Endodermal cell (in vitro differentiated cells): ENCODE measurements at regions not wholly inside any gene's neighbourhood (a gene's known extent, or its start where the extent isn't known, plus 50 kb on each side); places are given as distances from the start of the nearest gene placed in this dataset.

ENCODE experiments used
- DNase-seq: peaks from one replicate; pipeline ENCODE4 v3.0.0-alpha.2; 2017
- H3K27ac ChIP-seq: 2 replicates; pipeline ENCODE4 v1.5.1; 2013; ENCODE audit warnings: mild to moderate bottlenecking, low read depth, low read length, moderate library complexity
- H3K27me3 ChIP-seq: 2 replicates; pipeline ENCODE4 v1.6.1; 2013; ENCODE audit warnings: mild to moderate bottlenecking, low read length, moderate library complexity; ENCODE audit not compliant: insufficient read depth, control insufficient read depth, poor library complexity, severe bottlenecking
- H3K36me3 ChIP-seq: 2 replicates; pipeline ENCODE4 v1.7.0; 2013; ENCODE audit warnings: mild to moderate bottlenecking, low read length, moderate library complexity; ENCODE audit not compliant: control insufficient read depth, insufficient read depth
- H3K4me1 ChIP-seq: one replicate; pipeline ENCODE4 v1.7.0; 2013; ENCODE audit warnings: low read length; ENCODE audit not compliant: control insufficient read depth, insufficient read depth
- H3K4me3 ChIP-seq: 2 replicates; pipeline ENCODE4 v1.5.1; 2013; ENCODE audit warnings: mild to moderate bottlenecking, low read length, moderate library complexity
- H3K9ac ChIP-seq: 2 replicates; pipeline ENCODE4 v1.6.1; 2013; ENCODE audit warnings: mild to moderate bottlenecking, low read length, moderate library complexity; ENCODE audit not compliant: poor library complexity, severe bottlenecking; ENCODE audit errors: extremely low read depth
- H3K9me3 ChIP-seq: 2 replicates; pipeline ENCODE4 v1.6.1; 2013; ENCODE audit warnings: mild to moderate bottlenecking, low read length, moderate library complexity; ENCODE audit not compliant: control insufficient read depth
- H3K27ac Mint-ChIP-seq: 2 replicates; pipeline ENCODE4 v1.8.0; 2020; ENCODE audit warnings: mixed read lengths
- H3K27me3 Mint-ChIP-seq: 2 replicates; pipeline ENCODE4 v1.8.0; 2021; ENCODE audit warnings: mild to moderate bottlenecking, mixed read lengths; ENCODE audit not compliant: insufficient read depth
- H3K36me3 Mint-ChIP-seq: 2 replicates; pipeline ENCODE4 v1.8.0; 2020; ENCODE audit warnings: low read depth, mixed read lengths
- H3K4me1 Mint-ChIP-seq: 2 replicates; pipeline ENCODE4 v1.8.0; 2020; ENCODE audit warnings: mixed read lengths
- H3K4me3 Mint-ChIP-seq: 2 replicates; pipeline ENCODE4 v1.8.0; 2020; ENCODE audit warnings: mild to moderate bottlenecking, moderate library complexity, mixed read lengths
- H3K9me3 Mint-ChIP-seq: 2 replicates; pipeline ENCODE4 v1.8.0; 2020; ENCODE audit warnings: mild to moderate bottlenecking, mixed read lengths
- WGBS, 2 experiments: methylation state at CpG; one replicate each; pipeline versions ENCODE4 v1.1.5 to v1.1.7; 2013; ENCODE audit warnings: missing lambda C conversion rate in 2 of 2, mixed read lengths in 1 of 2; ENCODE audit not compliant: insufficient coverage in 1 of 2, insufficient read length in 1 of 2; 5-methylcytosine and 5-hydroxymethylcytosine counted together
- TF ChIP-seq, protein P1 (sequence below): fragments of 200-600 bp; sonication (generic); conservative IDR thresholded peaks from 2 replicates; pipeline ENCODE4 v1.5.0; 2021; ENCODE audit warnings: antibody characterized with exemption, mild to moderate bottlenecking

DNA sequence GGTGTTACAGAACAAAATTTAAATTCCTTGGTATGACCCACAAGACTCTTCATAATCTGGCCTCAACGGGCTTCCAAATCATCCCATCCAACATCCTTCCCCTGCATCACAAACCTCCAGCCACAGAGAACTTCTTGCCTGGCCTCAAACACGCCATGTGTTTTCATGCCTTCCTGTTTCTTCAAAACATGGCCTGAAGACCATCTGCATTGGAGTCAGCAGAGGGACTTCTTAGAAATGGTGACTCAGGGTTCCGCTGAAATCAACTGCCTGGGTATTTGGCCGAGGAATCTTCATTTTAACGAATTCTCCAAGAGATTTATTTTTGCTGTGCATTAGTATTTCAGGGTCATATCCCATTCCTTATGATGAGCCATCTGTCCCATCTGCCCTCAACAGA lies 138.1 kb upstream of the RAP2B start:
- H3K36me3 Mint-ChIP-seq, result no peaks in the 10 kb centered on the region
- H3K27ac Mint-ChIP-seq, result no peak overlapping the region
- TF ChIP-seq, protein P1, sequence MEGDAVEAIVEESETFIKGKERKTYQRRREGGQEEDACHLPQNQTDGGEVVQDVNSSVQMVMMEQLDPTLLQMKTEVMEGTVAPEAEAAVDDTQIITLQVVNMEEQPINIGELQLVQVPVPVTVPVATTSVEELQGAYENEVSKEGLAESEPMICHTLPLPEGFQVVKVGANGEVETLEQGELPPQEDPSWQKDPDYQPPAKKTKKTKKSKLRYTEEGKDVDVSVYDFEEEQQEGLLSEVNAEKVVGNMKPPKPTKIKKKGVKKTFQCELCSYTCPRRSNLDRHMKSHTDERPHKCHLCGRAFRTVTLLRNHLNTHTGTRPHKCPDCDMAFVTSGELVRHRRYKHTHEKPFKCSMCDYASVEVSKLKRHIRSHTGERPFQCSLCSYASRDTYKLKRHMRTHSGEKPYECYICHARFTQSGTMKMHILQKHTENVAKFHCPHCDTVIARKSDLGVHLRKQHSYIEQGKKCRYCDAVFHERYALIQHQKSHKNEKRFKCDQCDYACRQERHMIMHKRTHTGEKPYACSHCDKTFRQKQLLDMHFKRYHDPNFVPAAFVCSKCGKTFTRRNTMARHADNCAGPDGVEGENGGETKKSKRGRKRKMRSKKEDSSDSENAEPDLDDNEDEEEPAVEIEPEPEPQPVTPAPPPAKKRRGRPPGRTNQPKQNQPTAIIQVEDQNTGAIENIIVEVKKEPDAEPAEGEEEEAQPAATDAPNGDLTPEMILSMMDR, result no peak
- Histone ChIP-seq H3K27ac (no peak overlapping the region), H3K4me1 (no peaks in the 10 kb centered on the region), H3K27me3 (no peaks in the 10 kb centered on the region), H3K9ac (no peak overlapping the region), H3K36me3 (no peaks in the 10 kb centered on the region), H3K9me3 (no peaks in the 10 kb centered on the region), H3K4me3 (no peak overlapping the region)
- H3K9me3 Mint-ChIP-seq, result no peaks in the 10 kb centered on the region
- H3K4me1 Mint-ChIP-seq, result no peaks in the 10 kb centered on the region
- H3K4me3 Mint-ChIP-seq, result no peak overlapping the region
- H3K27me3 Mint-ChIP-seq, result peaks cover 3% of the 10 kb centered on the region
- WGBS, 2 experiments, result 94 to 96% methylated on average over 5 of the region's 5 CpGs
- DNase-seq, result no peak

DNA sequence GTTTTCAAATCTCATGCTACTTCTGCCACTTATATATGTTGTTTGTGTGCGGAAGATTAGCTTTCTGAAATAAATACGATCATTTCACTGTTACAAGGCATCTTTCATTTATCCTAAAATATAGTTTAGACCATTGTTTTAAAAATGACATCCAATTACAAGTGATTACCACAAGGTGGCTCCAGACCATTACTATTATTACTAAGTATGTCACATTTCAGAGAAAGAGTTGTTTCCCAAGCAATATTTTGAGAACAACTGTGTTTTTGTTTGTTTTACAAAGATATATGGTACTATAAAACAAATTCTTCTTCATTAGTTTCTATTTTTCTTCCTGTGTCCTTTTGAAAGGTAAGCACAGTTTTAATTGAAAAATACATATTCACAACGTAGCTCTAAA lies 136.0 kb upstream of the RAP2B start:
- Histone ChIP-seq H3K9ac (no peak overlapping the region), H3K27ac (no peak overlapping the region), H3K27me3 (no peaks in the 10 kb centered on the region), H3K9me3 (no peaks in the 10 kb centered on the region), H3K4me1 (no peaks in the 10 kb centered on the region), H3K36me3 (no peaks in the 10 kb centered on the region), H3K4me3 (no peak overlapping the region)
- H3K27ac Mint-ChIP-seq, result no peak overlapping the region
- peaks cover 2% of the 10 kb centered on the region for H3K27me3 Mint-ChIP-seq
- WGBS, 2 experiments, result 80% methylated on average over 3 of the region's 3 CpGs; no CpG with 5 or more reads in 1 of the 2 experiments
- no peak for DNase-seq
- H3K4me3 Mint-ChIP-seq, result no peak overlapping the region
- TF ChIP-seq, protein P1, result peak; percentile 84
- H3K36me3 Mint-ChIP-seq, result no peaks in the 10 kb centered on the region
- H3K9me3 Mint-ChIP-seq, result no peaks in the 10 kb centered on the region
- no peaks in the 10 kb centered on the region for H3K4me1 Mint-ChIP-seq

- no peaks in the 10 kb centered on the region for H3K27me3 ChIP-seq
- WGBS, 2 experiments, result 91 to 93% methylated on average over 6 of the region's 6 CpGs
- Mint-ChIP-seq H3K4me3 (no peak overlapping the region), H3K9me3 (no peaks in the 10 kb centered on the region), H3K4me1 (no peaks in the 10 kb centered on the region), H3K36me3 (no peaks in the 10 kb centered on the region), H3K27ac (no peak overlapping the region), H3K27me3 (no peaks in the 10 kb centered on the region)
- no peaks in the 10 kb centered on the region for H3K4me1 ChIP-seq
- H3K9ac ChIP-seq, result no peak overlapping the region
- no peak overlapping the region for H3K27ac ChIP-seq
- TF ChIP-seq, protein P1, result no peak
- DNase-seq, result no peak
- H3K9me3 ChIP-seq, result no peaks in the 10 kb centered on the region
- H3K36me3 ChIP-seq, result no peaks in the 10 kb centered on the region
- no peak overlapping the region for H3K4me3 ChIP-seq
Measured at GRCh38 chr3:153028381-153028780, 133.6 kb upstream of the RAP2B start.
